ENCODE measurements at regions not wholly inside any gene's neighbourhood (a gene's known extent, or its start where the extent isn't known, plus 50 kb on each side); places are given as distances from the start of the nearest gene placed in this dataset.

- TF ChIP-seq, protein P1, sequence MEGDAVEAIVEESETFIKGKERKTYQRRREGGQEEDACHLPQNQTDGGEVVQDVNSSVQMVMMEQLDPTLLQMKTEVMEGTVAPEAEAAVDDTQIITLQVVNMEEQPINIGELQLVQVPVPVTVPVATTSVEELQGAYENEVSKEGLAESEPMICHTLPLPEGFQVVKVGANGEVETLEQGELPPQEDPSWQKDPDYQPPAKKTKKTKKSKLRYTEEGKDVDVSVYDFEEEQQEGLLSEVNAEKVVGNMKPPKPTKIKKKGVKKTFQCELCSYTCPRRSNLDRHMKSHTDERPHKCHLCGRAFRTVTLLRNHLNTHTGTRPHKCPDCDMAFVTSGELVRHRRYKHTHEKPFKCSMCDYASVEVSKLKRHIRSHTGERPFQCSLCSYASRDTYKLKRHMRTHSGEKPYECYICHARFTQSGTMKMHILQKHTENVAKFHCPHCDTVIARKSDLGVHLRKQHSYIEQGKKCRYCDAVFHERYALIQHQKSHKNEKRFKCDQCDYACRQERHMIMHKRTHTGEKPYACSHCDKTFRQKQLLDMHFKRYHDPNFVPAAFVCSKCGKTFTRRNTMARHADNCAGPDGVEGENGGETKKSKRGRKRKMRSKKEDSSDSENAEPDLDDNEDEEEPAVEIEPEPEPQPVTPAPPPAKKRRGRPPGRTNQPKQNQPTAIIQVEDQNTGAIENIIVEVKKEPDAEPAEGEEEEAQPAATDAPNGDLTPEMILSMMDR (IDR thresholded peaks at IDR 0.05), result no peak
- no peak for TF ChIP-seq POLR2A (IDR thresholded peaks at IDR 0.05)
Observed at GRCh38 chr16:50490828-50491227, 57.4 kb upstream of the NKD1 start.
